ENCODE measurements at regions not wholly inside any gene's neighbourhood (a gene's known extent, or its start where the extent isn't known, plus 50 kb on each side); places are given as distances from the start of the nearest gene placed in this dataset.

- DNase-seq (ENCODE audit: low read depth in 2 of 2), result peak in 1 of 2 donors; percentile 7
Observed at GRCh38 chr3:193962986-193963685, 172.8 kb upstream of the HES1 start.

GRCh38 chr3:193963808-193964516 lies 172.0 kb upstream of the HES1 start:
- DNase-seq (ENCODE audit: low read depth in 2 of 2), result no peak

GRCh38 chr3:193964517-193964880 lies 171.4 kb upstream of the HES1 start:
- DNase-seq (ENCODE audit: low read depth in 2 of 2), result no peak

- no peak for DNase-seq (ENCODE audit: low read depth in 2 of 2)
Observed at GRCh38 chr3:193968380-193968974, 167.5 kb upstream of the HES1 start.

GRCh38 chr3:193970131-193970772 lies 165.7 kb upstream of the HES1 start:
- peak in 1 of 2 donors; percentile 5 for DNase-seq (ENCODE audit: low read depth in 2 of 2)

- DNase-seq (ENCODE audit: low read depth in 2 of 2), result no peak
Observed at GRCh38 chr3:193970773-193971206, 165.2 kb upstream of the HES1 start.

- no peak for DNase-seq (ENCODE audit: low read depth in 2 of 2)
Observed at GRCh38 chr3:193971261-193971751, 164.6 kb upstream of the HES1 start.

GRCh38 chr3:193971966-193972365 lies 164.0 kb upstream of the HES1 start:
- DNase-seq (ENCODE audit: low read depth in 2 of 2), result no peak

GRCh38 chr3:193972832-193973231 lies 163.1 kb upstream of the HES1 start:
- no peak for DNase-seq (ENCODE audit: low read depth in 2 of 2)

GRCh38 chr3:193974191-193974652 lies 161.7 kb upstream of the HES1 start:
- no peak for DNase-seq (ENCODE audit: low read depth in 2 of 2)

- no peak for DNase-seq (ENCODE audit: low read depth in 2 of 2)
Observed at GRCh38 chr3:193974671-193975535, 161.0 kb upstream of the HES1 start.

- no peak for DNase-seq (ENCODE audit: low read depth in 2 of 2)
Observed at GRCh38 chr3:193977622-193978021, 158.3 kb upstream of the HES1 start.

- DNase-seq (ENCODE audit: low read depth in 2 of 2), result no peak
Observed at GRCh38 chr3:193978030-193978429, 157.9 kb upstream of the HES1 start.

GRCh38 chr3:193978486-193978885 lies 157.5 kb upstream of the HES1 start:
- no peak for DNase-seq (ENCODE audit: low read depth in 2 of 2)

- DNase-seq (ENCODE audit: low read depth in 2 of 2), result no peak
Observed at GRCh38 chr3:193980326-193980725, 155.6 kb upstream of the HES1 start.

GRCh38 chr3:193980905-193981304 lies 155.0 kb upstream of the HES1 start:
- no peak for DNase-seq (ENCODE audit: low read depth in 2 of 2)

- DNase-seq (ENCODE audit: low read depth in 2 of 2), result no peak
Observed at GRCh38 chr3:193981504-193981903, 154.4 kb upstream of the HES1 start.

- DNase-seq (ENCODE audit: low read depth in 2 of 2), result no peak
Observed at GRCh38 chr3:193982258-193982659, 153.7 kb upstream of the HES1 start.

GRCh38 chr3:193983846-193984818 lies 151.8 kb upstream of the HES1 start:
- DNase-seq (ENCODE audit: low read depth in 2 of 2), result no peak

GRCh38 chr3:193984876-193985275 lies 151.1 kb upstream of the HES1 start:
- no peak for DNase-seq (ENCODE audit: low read depth in 2 of 2)
